Islet precursor cell (in vitro differentiated cells): ENCODE measurements at regions not wholly inside any gene's neighbourhood (a gene's known extent, or its start where the extent isn't known, plus 50 kb on each side); places are given as distances from the start of the nearest gene placed in this dataset.
A peak's percentile ranks its signal among the peaks of the same experiment; 100 is the strongest.

Experiments used
- DNase-seq: peaks from one replicate; pipeline ENCODE4 v3.0.0-alpha.2; 2018

DNA sequence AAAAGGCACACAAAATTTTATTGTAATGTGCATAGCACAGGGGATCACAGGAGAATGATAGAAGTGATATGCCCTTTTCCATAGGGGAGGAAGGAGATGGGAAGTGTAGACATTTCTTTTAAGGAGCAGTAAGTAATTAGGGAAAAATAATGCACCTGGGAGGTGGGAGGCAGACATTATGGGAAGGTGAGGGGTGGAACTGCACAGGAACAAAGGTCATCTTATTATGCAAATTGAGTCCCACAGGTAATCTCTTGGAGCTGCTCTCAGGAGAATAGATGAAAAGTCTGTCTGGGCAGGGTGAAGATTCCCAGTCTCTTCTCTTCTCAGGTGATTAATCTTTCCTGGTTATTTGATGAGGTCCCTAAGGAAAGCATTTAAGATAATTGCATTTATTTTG, 331.5 kb downstream of the ENC1 start:
- DNase-seq, result no peak

- no peak for DNase-seq
These were observed 333.7 kb downstream of the ENC1 start for GRCh38 chr5:74306845-74307244.

GRCh38 chr5:74304536-74304935, 336.0 kb downstream of the ENC1 start:
- no peak for DNase-seq

DNA sequence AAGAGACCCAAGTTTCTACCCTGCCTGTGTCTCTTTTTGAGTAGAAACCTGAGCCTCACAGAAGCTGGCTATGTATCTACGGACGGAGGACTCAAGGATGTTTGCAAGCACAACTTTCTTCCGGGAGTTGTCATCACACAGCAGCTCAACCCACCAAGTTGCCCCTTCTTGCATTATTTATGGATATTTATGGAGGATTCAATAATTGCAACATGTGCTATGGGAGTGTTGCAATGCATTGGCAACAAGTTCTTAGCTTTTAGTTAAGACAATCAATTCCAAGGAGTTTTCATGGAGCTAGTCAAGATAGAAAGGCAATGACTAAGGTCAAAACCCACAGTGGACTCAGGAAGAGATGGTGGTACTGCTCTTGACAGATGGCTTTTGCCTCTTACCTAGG, 336.9 kb downstream of the ENC1 start:
- no peak for DNase-seq

- no peak for DNase-seq
These were observed 339.0 kb downstream of the ENC1 start for GRCh38 chr5:74301576-74301975.

GRCh38 chr5:74300808-74301389, 339.6 kb downstream of the ENC1 start:
- no peak for DNase-seq

DNA sequence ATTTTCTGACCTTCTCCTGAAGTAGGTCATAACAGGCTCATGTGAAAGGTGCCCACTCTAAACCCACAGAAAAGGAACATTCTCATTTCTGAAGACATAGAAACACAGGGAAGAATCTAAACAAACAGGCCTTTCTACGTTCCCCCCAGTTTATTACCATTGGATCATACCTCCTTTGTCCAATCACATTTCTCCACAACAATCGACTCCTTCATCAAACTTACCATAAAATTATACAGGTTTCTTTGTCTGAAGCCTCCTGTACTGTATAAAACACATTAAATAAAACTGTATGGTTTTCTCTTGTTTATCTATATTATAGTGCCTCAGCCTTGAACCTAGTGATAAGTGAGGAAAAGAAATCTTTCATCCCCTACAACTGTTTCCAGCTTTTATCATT, 340.7 kb downstream of the ENC1 start:
- DNase-seq, result no peak

GRCh38 chr5:74296685-74297408, 343.7 kb downstream of the ENC1 start:
- DNase-seq, result no peak

GRCh38 chr5:74295676-74296075, 344.9 kb downstream of the ENC1 start:
- no peak for DNase-seq

DNA sequence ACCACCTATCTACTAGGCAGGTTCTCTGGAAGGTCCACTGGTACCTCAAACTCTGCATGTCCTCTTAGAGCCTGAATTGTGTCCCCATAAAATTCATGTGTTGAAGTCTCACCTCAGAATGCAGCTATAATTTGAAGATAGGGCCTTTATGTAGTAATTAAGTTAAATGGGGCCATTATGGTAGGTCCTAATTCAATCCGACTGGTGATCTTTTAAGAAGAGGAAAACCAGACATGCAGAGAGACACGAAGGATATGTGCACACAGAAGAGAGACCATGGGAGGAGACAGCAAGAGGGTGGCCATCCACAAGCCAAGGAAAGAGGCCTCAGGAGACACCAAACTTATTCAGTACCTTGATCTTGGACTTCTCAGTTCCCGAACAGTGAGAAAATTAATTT, 345.4 kb downstream of the ENC1 start:
- no peak for DNase-seq

- no peak for DNase-seq
These were observed 346.3 kb downstream of the ENC1 start for GRCh38 chr5:74294231-74294705.

GRCh38 chr5:74293182-74293581, 347.3 kb downstream of the ENC1 start:
- no peak for DNase-seq

DNA sequence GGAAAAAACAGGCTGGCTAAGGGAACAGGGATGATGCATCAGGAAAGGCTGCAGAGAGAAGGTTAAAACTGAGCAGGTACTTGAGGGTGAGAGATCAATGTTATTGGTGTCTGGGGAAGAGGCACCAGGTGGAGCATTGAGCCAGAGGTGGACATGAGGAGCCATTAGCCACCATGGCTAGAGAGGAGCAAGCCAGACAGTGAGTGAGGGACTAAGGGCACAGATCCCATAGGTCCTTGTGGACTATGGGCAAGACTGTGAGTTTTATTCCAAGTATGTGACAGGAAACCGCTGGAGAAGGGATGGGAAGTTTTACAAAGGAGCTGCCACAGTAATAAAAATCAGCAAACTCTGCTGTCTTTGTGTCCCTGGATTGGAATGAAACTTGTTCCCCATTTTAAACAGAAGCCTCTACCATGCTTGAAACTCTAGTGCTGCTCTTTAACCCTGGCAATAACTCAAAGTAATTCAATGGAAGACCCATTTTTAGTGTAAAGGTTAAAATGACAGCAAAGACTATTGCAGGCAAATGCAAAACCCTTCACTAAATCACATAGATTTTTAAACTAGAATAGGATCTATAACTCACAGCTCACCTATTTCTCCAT, 349.8 kb downstream of the ENC1 start:
- DNase-seq, result no peak

GRCh38 chr5:74289691-74290090, 350.8 kb downstream of the ENC1 start:
- DNase-seq, result no peak

DNA sequence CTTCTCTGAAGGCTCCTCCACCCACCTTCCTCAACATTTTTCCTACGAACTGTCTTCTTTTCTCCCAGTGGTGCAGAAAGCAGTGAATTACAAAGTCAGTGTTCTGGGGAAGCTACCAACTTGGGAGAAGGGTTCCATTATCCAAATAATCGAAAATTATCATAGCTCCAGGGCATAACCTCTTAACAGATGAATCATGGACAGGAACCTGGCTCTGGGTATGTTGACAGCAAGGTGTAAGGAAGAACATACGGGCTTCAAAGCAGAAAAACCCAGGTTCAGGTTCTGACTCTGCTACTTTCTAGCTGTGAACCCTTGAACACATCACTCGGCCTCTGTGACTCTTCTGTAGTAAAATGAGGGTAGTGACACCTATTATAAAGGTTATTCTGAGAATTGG, 351.3 kb downstream of the ENC1 start:
- no peak for DNase-seq

- no peak for DNase-seq
These were observed 351.9 kb downstream of the ENC1 start for GRCh38 chr5:74288448-74289108.

GRCh38 chr5:74288038-74288437, 352.5 kb downstream of the ENC1 start:
- no peak for DNase-seq

- no peak for DNase-seq
These were observed 353.5 kb downstream of the ENC1 start for GRCh38 chr5:74286734-74287695.

DNA sequence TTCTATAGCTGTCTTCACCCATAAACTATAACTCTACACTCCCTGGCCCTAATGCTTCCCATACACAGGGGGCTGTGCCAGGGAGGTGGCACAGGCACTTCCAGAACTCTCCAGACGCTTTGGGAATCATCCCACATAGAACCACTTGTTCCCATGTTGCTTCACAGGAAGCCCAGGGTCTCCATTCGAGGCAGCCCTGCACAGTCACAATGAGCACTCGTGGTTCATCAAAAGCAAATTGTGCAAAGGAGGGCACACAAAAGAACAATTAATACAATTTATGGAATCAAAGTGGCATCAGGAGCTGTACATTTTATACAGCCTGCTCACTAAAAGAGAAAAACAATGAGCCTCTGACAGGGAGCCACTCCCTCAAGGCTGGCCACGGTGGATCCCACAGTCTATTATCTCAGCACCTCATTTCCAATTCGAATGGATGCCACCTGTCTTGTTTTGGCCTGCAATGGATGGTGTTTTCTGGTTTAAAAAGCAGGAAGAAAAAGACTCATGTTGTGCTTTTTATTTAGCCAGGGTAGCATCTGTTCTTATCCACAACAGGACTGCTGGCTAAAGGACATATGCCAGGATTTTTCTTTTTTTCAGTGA, 354.8 kb downstream of the ENC1 start:
- DNase-seq, result no peak

DNA sequence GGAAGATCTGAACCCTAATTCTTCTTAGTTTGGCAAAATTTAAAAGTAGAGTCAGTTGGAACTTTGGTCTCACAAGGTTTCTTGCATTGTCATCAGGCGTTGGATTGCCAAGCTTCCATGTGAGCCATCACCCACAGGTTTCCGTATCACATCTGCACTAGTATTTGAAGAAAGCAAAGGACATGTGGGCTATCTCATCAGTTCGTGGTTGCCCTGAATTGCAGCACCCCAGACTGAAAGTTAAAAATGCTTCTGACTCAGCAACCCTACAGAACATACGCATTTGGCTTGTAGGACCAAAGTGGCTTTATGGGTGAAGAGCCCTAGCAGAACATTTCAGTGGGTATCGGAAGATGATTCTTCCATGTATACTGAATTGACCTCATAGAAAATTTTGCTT, 358.0 kb downstream of the ENC1 start:
- DNase-seq, result no peak

- peak; percentile 73 for DNase-seq
These were observed 359.4 kb downstream of the ENC1 start for GRCh38 chr5:74281166-74281565.

- DNase-seq, result no peak
These were observed 360.2 kb downstream of the ENC1 start for GRCh38 chr5:74280306-74280705.
